Occipital lobe (tissue), 1 donor: ENCODE measurements at regions not wholly inside any gene's neighbourhood (a gene's known extent, or its start where the extent isn't known, plus 50 kb on each side); places are given as distances from the start of the nearest gene placed in this dataset.

Source experiments
- DNase-seq: peaks from one replicate; lab custom pipeline; 2025; lab: John Stamatoyannopoulos, UW

DNA sequence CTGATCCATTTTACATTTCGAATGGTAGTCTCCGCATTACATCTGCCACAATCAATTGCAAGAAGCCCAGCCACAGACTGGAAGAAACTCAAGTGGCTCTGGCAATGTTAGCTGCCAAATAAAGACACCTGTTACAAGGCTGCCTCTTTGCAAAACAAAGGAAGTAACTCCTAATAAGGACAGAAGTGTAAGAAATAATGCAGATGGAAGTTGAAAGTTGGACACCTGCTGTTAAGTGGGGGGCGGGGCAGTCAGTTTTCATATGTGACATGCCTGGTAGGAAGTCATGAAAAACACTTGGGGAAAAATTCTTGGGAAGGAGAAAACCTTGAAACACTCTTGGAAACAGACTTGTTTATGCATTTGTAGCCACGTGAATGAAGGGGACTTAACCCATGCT is 54.1 kb upstream of the ATP2C1 start:
- DNase-seq: no peak

DNA sequence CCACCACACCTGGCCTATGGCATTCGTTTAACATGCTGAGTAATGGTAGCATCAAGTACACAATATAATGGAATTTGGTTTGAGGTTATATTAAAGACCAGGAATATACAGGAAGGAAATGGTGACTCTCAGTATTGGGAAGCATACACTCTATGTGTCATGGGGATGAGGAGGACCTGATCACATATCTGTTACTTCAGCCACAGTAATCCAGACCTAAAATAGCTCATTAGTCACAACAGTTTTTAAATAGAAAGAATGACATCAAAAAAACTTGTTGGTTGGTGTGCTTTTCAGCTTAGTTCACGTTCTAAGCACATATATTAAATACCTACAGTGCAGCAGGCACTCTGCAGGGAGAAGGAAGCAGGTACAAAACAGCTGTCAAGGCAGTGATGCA is 52.5 kb upstream of the ATP2C1 start:
- DNase-seq: no peak

DNA sequence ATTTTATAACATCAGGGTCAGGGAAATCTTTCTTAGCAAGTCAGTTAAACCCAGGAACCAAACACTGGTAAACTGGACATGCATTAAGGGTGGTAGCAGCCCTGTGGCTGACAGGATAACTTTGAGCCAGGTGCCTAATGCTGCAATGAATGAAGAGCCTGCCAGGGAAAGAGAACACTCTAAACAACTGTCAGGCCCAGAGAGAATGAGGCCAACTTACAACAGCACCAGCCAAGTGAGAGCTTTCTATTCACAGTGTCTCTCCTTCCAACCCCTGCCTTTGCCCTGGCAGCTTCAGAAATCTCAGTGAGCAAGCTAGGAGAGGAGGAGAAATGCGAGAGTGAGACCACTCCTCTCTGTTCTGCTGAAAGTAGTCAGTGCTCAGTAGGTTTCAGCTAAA is 50.4 kb upstream of the ATP2C1 start:
- DNase-seq: no peak
